GM18505 (cell line): ENCODE measurements at regions not wholly inside any gene's neighbourhood (a gene's known extent, or its start where the extent isn't known, plus 50 kb on each side); places are given as distances from the start of the nearest gene placed in this dataset.

Source experiments
- ATAC-seq: cut with Tn5 transposase; IDR thresholded peaks from one replicate; pipeline ENCODE4 v1.9.1; 2021; ENCODE audit not compliant: unreplicated experiment
- POLR2A ChIP-seq: IDR thresholded peaks from 4 replicates; pipeline ENCODE4 v1.6.1; 2011; ENCODE audit warnings: borderline replicate concordance; ENCODE audit not compliant: insufficient read depth, insufficient read length; ENCODE audit errors: extremely low read depth

- TF ChIP-seq POLR2A: no peak
- no peak for ATAC-seq
Measured at GRCh38 chr16:61413021-61413420, 623.2 kb downstream of the CDH8 start.

- TF ChIP-seq POLR2A: no peak
- no peak for ATAC-seq
Measured at GRCh38 chr16:61412562-61412961, 623.7 kb downstream of the CDH8 start.

GRCh38 chr16:61409604-61410003 lies 626.6 kb downstream of the CDH8 start:
- ATAC-seq: no peak
- no peak for TF ChIP-seq POLR2A

- no peak for TF ChIP-seq POLR2A
- ATAC-seq: no peak
Measured at GRCh38 chr16:61403386-61403785, 632.9 kb downstream of the CDH8 start.

DNA sequence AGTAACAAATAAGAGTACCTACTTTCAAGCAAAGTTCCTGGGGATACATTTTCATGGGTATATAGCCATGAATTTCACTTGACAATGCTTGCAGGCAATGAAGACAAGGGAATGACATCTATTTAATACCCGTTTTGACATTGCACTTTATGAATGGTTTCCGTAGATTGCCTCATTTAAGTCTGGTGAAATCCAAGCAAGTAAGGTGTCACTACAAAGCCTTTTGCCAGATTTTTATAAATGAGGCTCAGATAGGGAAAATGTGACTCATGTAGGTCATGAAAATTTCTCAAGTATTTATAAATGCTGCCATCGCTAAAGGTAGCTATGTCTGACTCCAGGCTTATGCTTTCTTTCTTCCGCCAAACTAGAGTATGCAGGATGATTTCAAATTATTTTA lies 644.3 kb downstream of the CDH8 start:
- no peak for ATAC-seq
- TF ChIP-seq POLR2A: no peak

DNA sequence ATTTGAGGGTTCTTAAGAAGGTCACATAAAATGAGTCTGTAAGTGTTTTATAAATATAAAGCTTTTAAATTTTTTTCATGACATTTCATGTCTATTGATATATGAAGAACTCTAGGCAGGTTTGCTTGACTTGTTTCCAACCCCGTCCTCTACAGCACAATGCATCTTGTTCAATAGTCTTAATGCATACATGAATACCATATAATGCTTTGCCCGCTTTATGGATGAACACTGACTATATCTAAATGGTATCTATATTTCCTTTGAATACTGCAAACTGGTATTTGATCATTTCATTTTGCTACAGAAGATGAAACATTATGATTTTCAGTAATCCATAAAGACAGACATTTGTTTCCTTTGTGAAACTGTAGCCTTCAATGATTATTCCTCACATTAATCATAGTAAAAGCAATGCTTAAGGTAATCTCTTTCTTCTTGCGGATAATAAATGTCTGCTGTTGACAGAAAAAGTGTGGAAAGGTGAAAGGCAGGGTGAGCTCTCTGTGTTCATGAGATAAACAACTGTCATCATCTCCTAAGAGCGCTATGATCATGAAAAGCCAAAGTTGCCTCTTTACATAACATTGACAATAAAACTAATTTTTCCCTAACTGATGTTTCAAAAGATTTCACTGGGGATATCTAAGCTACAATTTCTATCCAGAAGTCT lies 645.1 kb downstream of the CDH8 start:
- no peak for ATAC-seq
- TF ChIP-seq POLR2A: no peak

GRCh38 chr16:61385392-61386071 lies 650.7 kb downstream of the CDH8 start:
- no peak for ATAC-seq
- no peak for TF ChIP-seq POLR2A

GRCh38 chr16:61382435-61382834 lies 653.8 kb downstream of the CDH8 start:
- ATAC-seq: no peak
- no peak for TF ChIP-seq POLR2A

DNA sequence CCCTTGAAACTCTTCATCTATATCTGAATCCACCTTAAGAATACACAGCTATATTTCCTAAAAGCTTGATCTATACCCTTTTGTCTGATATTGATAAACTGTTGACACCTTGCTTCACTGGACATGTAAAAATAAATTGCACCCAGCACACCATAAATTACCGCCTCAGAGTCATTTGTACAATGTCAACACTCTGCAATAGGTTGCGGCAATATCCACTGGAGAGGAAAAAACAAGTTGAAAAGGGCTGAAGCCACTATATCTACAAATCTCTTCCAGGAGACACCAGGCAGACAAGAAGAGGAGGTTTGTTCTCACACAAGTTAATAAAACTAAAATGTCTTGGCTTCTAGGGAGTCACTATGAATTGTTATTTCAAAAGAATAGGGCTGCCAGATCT lies 656.9 kb downstream of the CDH8 start:
- no peak for ATAC-seq
- TF ChIP-seq POLR2A: no peak

GRCh38 chr16:61374071-61374470 lies 662.2 kb downstream of the CDH8 start:
- no peak for ATAC-seq
- no peak for TF ChIP-seq POLR2A

- TF ChIP-seq POLR2A: no peak
- no peak for ATAC-seq
Measured at GRCh38 chr16:61371881-61372280, 664.4 kb downstream of the CDH8 start.

DNA sequence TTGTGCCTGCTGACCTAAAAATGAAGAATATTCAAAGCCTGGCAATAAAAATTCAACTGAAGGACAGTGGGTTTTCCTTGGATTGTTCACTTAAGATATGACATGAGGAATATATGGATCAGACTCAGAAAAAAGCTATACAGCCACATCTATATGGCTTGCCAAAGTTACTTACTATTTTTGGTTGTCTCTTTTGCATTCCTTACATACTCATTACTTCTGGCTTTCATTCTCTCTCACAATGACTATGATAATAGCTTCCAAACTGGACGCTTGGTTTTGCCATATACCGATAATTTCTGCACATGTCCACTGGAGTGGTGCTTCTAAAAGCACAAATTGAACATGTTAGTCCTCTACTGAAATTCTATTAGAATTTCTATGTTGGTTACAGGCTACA lies 664.9 kb downstream of the CDH8 start:
- TF ChIP-seq POLR2A: no peak
- ATAC-seq: no peak

- no peak for ATAC-seq
- no peak for TF ChIP-seq POLR2A
Measured at GRCh38 chr16:61370564-61370963, 665.7 kb downstream of the CDH8 start.

DNA sequence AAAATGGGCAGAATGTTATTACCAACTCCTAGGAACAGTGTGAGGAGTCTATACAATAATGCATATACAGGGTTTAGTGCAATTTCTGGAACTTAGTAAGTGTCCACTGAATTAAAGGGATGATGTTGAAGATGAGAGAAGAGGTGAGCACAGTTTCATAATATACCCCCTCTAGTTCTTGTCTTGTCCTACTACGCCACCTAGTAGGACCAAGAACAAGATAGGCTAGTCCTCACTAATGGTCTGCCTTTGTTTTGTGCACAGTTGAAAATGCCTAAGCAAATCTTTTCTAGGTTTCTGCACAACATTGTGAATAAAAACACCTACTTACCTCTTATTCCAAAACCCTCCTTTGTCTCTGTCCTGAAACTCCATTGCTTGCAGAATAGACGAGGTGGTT lies 670.2 kb downstream of the CDH8 start:
- no peak for TF ChIP-seq POLR2A
- ATAC-seq: no peak
